ENCODE measurements at regions not wholly inside any gene's neighbourhood (a gene's known extent, or its start where the extent isn't known, plus 50 kb on each side); places are given as distances from the start of the nearest gene placed in this dataset.

DNA sequence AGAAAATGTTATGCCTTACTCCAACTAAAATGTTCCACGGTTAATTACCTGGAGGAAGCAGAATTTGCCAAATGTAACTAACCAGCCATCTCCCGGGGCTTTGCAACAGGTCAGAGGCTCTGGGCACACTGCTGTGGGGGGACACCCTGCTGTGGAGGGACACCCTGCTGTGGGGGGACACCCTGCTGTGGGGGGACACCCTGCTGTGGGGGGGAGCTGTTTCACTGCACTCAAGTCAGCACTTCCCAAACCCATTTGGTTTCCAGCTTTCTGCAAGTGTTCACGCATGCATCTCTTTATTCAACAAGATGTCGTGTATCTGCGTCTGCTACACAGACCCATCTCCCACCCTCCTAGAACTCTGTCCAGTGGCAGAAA lies 239.5 kb downstream of the C16orf95 start:
- DNase-seq (ENCODE audit: low read depth in 2 of 3, low spot score in 1 of 3) = no peak

DNA sequence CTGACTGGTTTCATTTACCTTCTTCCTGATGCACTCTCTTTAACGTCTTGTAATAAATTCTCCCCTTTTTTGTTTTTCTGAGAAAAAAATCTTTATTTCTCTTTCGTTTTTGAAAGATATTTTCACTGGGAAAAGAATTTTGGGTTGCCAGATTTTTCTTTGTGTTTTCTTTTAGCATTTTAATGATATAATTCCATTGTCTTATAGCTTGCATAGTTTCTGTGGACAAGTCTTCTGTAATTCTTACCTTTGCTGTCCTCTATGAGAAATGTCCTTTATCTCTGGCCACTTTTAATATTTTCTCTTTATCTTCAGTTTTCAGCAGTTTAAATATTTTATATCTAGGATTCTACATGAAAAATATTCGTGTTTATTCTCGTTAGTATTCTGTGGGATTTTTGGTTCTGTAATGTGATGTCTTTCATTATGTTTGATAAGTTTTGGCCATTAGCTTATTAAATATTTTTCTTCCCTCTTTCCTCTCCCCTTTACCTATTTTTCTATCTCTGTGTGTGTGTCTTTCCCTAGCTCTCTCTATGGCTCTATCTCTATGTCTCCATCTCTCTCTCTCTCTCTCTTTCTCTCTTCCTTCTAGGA lies 236.5 kb downstream of the C16orf95 start:
- DNase-seq (ENCODE audit: low read depth in 2 of 3, low spot score in 1 of 3) = no peak

DNA sequence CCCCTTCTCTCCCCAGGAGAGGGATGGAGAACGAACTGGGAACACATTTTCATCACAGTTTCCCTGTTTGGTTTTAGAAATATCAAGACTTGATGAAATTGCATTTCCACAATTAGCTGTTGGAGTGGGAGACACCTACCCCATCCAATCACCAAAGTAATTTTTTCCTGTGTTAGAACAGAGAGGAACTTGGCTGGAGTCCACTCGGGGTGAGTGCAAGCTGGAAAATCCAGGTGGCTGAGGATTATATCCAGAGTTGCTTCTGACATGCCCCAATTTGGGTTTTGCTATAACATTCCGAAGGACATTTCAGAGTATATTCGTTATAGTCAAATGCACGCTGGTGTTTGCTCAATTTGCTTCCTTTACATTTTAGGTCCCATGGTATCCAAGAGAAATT lies 231.8 kb downstream of the C16orf95 start:
- no peak for DNase-seq (ENCODE audit: low read depth in 2 of 3, low spot score in 1 of 3)

DNA sequence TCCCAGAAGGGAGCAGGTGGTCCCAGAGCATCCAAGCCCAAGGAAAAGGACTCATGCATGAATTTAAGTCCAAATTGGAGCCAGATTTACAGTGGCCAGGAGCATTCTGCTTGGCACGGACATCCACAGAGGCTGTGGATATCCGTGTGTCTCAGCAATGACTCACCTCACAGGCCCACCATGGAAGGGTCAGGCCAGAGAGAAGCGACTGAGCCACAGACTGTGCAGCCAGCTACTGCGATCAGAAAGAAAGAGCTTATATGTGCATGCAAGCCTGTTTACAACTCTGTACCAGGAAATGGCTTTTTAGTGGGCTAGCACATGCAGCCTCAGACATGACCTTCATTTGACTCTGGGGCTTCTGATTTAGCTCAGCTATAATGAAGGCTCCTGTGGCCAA lies 231.0 kb downstream of the C16orf95 start:
- DNase-seq (ENCODE audit: low read depth in 2 of 3, low spot score in 1 of 3) = no peak

DNA sequence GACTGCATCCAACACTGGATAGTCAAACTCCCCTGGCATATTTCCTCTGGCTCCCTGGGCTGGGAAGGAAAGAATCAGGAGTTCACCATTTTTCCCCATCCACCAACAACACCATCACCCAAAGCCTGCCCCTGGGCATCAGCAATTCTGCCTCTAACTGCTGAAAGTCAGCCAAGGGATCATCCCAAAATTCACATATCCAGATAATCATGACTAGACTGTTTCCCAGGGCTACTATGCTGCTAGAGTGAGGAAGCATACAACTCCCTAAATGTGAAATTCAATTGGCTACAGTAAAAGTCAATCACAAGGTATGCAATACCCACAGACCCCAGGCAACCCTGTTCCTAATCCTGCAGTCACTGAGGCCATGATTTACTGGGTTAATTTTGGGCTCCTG lies 230.6 kb downstream of the C16orf95 start:
- DNase-seq (ENCODE audit: low read depth in 2 of 3, low spot score in 1 of 3) = no peak

DNA sequence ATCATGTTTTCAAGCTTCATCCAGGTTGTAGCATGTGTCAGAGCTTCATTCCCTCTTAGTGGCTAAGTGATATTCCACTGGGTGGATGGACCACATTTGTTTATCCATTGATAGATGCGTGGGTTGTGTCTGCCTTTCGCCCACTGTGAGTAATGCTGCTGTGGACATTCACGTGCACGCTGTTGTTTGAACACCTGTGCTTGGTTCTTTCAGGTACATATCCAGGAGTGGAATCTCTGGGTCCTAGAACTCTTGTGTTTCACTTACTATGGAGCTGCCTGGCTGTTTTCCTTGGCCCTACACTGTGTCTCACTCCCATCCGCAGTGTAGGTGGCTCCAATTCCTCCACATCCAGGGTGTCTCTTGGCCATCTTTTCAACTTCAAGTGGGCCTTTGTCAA lies 224.2 kb downstream of the C16orf95 start:
- DNase-seq (ENCODE audit: low read depth in 2 of 3, low spot score in 1 of 3) = no peak

DNA sequence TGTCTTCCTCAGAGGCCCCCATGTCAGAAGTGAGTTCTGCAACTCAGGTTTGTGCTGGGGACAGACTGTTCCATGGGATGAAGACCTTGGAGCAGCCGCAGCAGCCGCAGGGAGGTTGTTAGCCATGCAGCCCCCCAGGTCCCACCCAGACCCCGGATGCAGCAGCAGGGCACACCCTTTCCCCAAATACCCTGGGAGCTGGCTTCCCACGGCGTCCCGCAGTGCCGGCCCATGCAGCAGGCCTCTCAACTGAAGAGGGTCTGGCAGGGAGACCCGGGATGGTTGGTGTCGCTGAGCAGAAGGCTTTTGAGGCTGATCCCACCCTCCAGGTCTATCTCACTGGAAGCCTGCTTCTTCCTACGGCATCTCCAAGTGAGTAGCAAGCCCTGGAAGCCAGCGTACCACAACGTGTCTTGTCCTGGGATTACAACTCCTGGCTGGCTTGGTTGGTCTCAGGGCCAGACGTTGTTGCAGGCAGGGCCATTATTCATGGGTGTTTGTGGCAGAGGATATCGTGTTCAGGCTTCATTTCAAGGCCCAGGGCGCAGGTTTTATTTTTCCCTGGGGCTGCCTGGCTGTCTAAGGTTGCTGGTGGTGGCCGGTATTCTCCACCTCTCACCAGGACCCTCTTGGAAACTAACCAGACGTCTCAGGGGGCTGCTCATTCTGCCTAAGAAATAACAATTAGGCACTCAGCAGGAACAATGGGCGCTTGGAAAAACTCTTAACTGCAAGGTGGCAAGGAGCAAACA lies 223.2 kb downstream of the C16orf95 start:
- no peak for DNase-seq (ENCODE audit: low read depth in 2 of 3, low spot score in 1 of 3)

DNA sequence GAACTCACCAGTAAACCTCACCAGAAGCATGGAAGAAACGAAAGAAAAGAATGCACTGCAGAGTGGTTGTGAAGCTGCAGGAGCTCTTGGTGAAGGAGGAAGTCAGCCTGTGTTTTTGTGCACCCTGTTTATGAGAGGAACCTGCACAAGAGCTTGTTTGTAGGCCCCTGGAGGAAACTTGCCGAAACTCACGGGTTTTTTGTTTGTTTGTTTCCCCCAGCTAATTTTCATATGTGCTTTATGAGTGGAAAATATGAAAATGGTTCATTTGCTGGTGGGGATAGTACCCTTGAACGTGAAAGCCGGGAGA lies 222.7 kb downstream of the C16orf95 start:
- DNase-seq (ENCODE audit: low read depth in 2 of 3, low spot score in 1 of 3) = no peak

DNA sequence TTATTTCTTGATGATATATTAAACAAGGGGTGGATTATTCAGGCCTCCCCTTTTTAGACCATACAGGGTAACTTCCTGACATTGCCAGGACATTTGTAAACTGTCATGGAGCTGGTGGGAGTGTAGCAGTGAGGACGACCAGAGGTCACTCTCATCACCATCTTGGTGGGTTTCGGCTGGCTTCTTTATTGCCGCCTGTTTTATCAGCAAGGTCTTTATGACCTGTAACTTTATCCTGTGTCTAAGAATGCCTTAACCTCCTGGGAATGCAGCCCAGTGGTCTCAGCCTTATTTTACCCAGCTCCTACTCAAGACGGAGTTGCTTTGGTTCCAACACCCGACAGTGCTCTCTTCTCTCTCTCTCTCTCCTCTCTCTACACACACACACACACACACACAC lies 221.9 kb downstream of the C16orf95 start:
- DNase-seq (ENCODE audit: low read depth in 2 of 3, low spot score in 1 of 3) = no peak

DNA sequence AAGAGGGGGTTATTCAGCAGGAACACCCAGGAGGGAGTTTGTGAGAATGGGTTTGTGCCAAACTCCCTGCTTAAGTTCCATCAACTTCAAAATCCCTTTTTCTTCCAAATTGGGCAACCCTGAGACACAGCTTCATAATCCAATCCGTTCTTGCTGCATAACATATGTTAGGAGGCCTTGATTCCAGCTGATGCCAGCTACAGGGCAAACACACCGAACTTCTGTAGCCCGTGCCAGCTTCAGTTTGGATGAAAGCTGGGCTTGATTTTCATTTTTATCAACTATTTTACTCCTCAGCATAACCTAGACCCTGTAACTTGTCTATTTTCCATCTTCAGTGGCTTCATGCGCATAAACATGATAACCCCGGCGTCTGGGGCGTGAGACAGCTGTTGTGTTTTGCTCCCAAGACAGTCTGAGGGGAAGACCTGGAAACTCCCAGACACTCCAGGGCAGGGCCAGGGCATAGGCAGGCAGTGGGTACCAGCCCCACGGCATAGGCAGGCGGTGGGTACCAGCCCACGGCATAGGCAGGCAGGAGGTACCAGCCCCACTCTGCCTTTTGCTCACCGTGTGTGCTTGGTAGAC lies 220.4 kb downstream of the C16orf95 start:
- DNase-seq (ENCODE audit: low read depth in 2 of 3, low spot score in 1 of 3) = no peak

DNA sequence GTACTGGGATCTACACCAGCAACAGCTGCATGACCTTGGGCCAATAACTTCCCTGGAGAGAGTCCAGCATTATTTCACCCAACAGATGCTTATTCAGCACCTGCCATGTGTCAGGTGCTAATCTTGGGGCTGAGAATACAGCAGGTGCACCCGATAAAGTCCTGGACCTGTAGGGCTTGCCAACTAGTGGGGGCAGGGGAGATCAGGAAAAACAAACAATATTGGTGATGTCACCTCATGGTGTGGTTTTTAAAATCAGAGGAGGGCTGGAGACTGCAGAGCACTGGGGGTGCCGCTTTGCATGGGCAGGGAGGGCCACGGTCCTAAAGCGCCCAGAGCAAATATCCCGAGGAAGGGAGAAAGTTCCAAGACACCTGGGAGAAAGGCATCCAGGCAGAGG lies 218.8 kb downstream of the C16orf95 start:
- no peak for DNase-seq (ENCODE audit: low read depth in 2 of 3, low spot score in 1 of 3)

DNA sequence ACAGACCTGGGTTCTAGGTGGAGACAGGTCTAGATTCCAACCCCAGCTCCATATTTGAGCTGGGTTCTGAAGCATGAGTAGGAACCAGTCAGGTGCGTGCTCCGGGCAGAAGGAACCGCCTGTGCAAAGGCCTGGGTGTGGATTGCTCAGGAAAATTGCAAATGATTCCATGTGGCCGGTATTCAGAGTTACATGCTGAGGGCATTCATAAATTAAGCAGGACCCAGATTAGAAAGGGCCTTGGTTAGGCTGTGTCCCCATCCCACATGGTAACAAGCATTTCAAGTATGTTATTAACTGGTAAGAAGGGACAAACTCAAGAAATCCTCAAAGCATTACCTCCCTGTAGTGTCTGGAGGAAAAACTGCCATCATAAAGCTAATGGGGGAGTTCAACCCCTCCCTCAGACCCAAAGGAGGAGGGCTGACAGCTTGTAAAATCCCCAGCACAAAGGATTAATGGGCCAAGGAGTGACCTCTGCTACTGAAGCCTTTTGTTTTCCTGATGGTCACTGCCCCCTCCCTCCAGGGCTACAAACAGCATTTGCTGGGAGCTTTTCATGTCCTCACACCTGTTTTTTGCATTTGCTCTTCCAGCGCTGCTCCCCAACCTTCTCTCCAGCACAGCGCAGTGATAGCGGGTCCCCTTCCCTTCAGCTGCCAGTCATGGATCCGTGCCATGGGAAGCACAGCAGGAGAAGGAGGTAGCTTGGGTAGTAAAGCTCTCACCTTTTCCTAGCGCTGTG lies 218.0 kb downstream of the C16orf95 start:
- DNase-seq (ENCODE audit: low read depth in 2 of 3, low spot score in 1 of 3) = no peak

DNA sequence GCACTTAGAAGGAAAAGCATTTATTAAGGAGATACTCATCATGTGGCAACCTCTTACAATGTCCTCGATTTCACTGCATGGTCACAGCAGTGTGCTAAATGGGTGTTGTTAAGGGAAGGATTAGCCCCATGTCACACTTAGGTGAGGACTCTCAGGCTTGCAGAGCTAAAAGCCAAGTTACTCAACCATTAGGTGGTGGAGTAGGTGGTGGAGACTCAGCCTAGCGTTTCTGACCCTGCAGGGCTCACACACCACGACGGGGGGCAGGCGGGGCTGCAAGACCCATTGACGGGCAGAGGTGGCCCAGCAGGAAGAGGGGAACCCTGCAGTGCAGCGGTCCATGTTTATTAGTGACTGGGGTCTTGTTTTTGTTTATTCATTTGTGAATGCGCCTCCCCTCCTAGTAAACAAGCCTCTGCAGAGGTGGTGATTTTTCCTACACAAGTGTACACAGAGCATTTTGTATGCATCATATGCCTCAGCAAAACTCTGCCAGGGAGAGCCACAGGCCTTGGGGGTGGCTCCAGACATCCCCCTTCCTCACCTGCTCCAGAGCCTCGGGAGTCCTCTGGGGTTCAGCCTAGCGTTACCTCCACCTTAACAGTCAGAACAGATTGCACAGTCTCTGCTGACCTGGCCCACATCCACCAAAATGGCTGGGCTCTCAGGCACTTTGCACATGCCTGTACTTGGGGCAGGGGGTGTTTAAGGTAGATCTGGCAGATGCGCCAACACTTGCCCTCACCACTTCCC lies 216.7 kb downstream of the C16orf95 start:
- no peak for DNase-seq (ENCODE audit: low read depth in 2 of 3, low spot score in 1 of 3)

DNA sequence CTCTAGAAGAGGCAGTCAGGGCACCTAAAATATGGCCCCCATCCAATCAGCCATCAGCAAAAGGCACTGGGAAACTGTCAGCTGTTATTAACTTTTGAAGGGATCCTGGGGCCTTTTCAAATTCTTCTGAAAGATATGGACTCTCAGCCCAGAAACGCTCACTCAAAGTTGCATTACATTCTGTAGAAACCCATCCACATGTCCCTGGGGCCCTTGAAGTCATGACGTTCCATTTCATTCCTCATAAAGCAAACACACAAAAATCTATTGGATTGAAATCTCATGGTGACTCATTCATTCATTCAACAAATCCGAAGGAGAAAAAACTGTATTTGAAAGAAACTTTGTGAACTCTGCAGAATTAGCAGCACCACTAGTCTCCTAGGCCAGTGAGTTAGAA lies 215.3 kb downstream of the C16orf95 start:
- no peak for DNase-seq (ENCODE audit: low read depth in 2 of 3, low spot score in 1 of 3)

DNA sequence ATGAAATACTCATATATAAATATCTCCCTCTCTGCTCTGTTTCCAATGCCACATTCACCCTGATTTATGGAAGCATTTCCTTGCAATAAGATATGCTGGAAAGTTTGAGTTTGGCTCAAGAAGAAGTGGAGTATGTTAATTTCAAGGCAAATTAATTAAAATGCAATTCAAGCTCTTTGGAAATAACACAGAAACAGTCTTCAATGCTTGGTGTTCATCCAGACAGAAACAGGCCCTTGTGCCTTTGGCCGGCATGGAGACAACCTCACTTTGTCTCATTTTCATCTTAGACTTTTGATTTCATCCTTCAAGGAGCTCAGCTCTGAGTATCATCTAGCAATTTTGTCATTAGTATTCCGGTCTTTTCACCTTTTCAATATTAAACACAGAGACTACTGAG lies 210.0 kb downstream of the C16orf95 start:
- no peak for DNase-seq (ENCODE audit: low read depth in 2 of 3, low spot score in 1 of 3)

DNA sequence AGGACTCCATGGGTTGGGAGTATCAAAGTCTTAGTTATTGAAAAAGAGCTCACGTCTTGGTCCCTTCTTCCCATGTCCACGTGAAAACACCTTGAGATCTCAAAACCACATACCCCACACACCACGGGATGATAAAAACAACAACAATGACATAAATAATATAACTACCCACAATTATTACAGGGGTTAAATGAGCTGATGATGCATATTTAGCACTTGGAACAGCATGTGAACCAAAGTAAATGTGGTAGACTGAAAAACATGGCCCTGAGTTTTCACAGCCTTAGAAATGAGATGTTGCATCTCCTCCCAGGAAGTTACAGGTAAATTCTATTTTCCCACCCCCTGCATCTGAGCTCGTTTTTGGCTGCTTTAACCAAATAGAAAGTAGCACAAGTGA lies 208.9 kb downstream of the C16orf95 start:
- no peak for DNase-seq (ENCODE audit: low read depth in 2 of 3, low spot score in 1 of 3)

DNA sequence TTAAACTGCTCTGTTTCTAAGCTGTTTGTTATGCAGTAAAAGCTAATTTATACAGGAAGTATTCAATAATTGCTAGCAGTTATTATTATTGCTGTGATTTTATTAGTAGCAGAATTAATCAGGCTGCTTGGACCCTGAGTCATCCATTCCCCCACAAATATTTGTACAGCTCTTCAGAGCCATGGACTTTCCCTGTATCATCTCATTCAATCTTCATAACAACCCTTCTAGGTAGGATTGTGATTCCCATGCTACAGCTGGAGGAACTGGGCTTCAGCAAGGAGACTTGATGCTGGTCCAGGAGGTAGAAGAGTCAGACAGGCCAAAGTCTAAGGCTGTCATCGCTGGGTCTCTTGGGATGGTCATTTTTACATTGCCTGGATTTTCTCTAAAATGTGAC lies 208.3 kb downstream of the C16orf95 start:
- DNase-seq (ENCODE audit: low read depth in 2 of 3, low spot score in 1 of 3) = no peak

DNA sequence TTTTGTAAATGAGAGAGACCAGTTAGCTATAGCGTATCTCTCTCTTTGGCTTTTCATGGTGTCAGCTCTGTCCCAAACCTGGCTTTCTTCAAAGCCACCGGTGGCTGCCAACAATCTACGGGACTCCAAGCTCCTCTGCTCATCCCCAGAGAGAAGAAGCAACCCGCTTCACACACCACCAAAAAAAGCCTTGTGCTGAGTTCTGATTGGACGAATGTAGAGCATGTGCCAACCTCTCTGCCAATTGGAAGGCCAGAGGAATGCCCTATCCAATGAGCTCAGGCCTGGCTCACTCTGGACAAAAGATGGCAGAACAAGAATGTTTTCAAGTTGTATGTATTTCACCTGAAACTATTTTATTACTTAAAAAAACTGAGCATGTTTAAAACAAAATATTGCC lies 202.4 kb downstream of the C16orf95 start:
- no peak for DNase-seq (ENCODE audit: low read depth in 2 of 3, low spot score in 1 of 3)

DNA sequence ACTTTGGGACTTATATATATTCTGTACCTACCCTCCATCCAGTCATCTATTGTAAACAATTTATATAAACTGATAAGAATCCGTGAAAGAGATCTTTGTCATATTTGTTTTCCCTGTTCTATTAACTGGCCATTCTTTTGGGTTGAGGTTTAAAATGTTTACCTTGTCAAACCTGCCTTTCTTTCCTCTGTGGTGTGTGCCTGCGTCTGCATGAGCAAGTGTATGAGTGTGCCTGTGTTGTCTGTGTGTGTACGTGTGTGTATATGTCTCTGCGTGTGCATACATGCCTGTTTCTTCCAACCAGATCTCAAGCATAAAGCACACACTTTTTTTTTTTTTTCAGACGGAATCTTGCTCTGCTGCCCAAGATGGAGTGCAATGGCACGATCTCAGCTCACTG lies 201.5 kb downstream of the C16orf95 start:
- no peak for DNase-seq (ENCODE audit: low read depth in 2 of 3, low spot score in 1 of 3)

DNA sequence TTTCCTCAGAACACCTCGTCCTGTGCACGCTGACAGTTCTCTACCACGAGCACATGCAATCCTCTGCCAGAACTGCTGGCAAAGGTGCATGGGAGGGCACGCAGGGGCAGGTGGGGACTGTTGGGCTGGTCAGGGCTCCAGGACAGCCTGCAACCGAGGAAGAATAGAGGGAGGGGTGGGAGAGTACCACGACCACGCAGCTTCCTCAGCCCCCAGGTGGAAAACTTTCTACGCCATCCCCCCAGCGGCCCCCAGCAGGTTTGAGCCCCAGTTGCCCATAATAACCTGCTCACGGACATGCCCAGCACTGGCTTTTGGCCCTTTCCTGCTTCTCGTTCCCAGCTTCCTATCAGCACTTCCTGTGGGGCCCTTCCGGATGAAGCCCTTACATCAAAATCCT lies 199.3 kb downstream of the C16orf95 start:
- no peak for DNase-seq (ENCODE audit: low read depth in 2 of 3, low spot score in 1 of 3)

DNA sequence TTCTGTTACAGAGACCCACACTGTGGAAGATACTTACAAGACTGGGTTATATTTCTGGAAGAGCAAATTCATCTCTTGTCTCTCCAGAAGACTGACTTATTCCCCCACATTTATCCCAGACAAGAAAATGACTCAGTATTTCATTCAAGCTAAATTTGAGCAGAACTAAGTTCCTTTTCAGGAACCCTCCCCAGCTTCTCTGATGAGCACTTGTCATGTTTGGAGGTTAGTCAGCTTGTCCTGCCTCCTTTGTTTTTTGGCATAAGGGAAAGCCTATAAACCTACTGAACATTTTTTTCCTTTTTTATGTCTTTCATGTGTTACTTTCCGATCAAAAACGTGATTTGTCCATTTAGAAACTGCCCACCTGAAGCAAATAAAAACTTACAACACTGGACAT lies 198.0 kb downstream of the C16orf95 start:
- no peak for DNase-seq (ENCODE audit: low read depth in 2 of 3, low spot score in 1 of 3)

DNA sequence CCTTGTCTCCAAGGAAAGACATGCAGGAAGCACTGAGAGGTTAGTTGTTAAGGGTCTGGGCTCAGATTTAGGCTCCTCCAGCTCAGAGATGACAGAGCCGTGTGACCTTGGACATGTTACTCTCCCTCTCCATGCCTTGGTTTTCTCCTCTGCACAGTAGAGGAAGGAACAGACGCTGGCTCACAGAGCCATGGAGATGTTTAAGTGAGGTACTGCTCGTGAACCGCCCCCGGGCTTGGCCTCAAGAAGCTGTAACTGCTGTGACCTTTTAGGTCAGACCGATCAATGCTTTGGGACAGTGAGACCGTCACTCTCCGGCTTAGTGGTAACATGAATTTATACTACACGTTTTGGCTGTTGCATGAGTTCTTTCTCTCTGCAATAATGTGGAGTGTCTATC lies 197.4 kb downstream of the C16orf95 start:
- DNase-seq (ENCODE audit: low read depth in 2 of 3, low spot score in 1 of 3) = no peak
